HuH-7 (cell line): ENCODE measurements at regions not wholly inside any gene's neighbourhood (a gene's known extent, or its start where the extent isn't known, plus 50 kb on each side); places are given as distances from the start of the nearest gene placed in this dataset.
"Not testable (repeated sequence)": the region's sequence is repeated elsewhere in the genome, so short reads cannot be mapped to it uniquely, and the experiment has no call there.

ENCODE experiments used
- DNase-seq: peaks from one replicate; pipeline ENCODE4 v3.0.0; 2011; ENCODE audit warnings: low spot score

DNA sequence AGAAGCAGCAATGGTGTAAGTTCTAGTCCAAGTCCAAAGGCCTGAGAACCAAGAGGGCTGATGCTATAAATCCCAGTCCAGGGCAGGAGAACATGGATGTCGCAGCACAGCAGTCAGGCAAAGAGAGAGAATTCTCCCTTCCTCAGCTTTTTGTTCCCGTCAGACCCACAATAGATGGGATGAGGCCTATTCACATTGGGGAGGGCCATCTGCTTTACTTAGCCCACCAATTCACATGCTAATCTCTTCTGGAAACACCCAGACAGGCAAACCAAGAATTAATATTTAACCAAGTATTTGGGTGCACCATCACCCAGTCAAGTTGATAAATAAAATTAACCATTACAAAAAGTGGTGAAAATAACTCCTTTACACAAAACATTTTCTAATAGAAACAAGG is 511.7 kb upstream of the UBE2E2 start:
- no peak for DNase-seq

GRCh38 chr3:22691856-22692628 is 511.1 kb upstream of the UBE2E2 start:
- no peak for DNase-seq

- no peak for DNase-seq
These were observed 502.3 kb upstream of the UBE2E2 start for GRCh38 chr3:22700876-22701275.

GRCh38 chr3:22704166-22704565 is 499.0 kb upstream of the UBE2E2 start:
- DNase-seq = no peak

DNA sequence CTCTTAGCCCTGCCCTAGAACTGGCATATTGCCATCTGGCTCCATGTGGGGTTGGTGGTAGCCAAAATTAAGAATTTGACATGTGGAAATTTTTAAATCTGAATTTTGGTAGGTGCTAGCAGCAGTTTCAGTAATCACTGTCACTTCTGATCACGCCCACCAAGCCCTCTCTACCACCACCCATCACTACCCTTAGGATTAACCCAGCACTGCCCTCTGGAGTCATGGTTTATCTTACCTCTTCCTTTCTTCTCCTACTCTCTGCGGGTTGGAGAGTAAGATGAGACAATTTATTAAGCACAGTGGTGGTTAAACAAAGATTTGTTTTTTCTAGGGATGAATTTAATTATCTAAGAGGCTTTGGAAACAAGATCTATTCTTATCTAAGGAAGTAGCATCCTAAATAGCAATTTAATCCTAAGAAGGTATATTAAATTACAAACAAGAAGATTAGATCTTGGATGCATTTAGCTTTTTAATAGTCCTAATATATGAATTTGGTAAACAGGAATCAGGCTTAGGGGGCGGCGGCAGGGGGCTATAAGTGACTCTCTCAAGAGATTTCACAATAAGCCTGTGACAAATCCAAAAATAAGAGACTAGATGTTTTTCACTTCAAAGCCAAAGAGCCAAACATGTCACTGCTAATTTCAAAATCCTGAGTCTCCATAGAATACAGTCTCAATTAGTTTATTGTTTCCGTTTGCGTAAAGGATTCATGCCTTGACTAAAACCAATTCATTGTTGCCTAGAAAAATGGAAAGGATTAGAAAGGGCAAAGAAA is 498.4 kb upstream of the UBE2E2 start:
- DNase-seq = no peak

DNA sequence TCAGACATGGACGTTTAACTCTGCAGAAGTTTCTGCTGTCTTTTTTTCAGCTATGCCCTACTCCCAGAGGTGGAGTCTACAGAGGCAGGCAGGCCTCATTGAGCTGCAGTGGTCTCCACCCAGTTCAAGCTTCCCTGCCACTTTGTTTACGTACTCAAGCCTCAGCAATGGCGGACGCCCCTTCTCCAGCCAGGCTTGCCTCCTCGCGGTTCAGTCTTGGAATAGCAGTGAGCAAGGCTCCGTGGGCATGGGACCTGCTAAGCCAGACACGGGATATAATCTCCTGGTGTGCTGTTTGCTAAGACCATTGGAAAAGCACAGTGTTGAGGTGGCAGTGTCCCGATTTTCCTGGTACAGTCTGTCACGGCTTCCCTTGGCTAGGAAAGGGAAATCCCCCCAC is 496.2 kb upstream of the UBE2E2 start:
- not testable (repeated sequence) for DNase-seq

DNA sequence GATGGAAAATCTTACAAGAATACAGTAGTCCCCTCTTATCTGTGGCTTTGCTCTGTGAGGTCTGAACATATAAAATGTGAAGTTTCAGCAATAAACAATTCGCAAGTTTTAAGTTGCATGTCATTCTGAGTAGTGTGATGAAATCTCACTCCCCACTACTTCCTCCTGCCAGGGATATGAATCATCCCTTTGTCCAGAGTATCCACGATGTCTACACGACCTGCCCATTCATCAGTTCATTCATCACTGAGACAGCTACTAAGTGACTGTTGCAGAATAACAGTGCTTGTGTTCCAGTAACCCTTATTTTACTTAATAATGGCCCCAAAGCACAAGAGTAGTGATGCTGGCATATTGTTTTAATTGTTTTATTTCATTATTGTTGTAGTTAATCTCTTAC is 489.2 kb upstream of the UBE2E2 start:
- DNase-seq = no peak

GRCh38 chr3:22714749-22715148 is 488.4 kb upstream of the UBE2E2 start:
- DNase-seq = no peak

GRCh38 chr3:22720596-22720995 is 482.5 kb upstream of the UBE2E2 start:
- no peak for DNase-seq

DNA sequence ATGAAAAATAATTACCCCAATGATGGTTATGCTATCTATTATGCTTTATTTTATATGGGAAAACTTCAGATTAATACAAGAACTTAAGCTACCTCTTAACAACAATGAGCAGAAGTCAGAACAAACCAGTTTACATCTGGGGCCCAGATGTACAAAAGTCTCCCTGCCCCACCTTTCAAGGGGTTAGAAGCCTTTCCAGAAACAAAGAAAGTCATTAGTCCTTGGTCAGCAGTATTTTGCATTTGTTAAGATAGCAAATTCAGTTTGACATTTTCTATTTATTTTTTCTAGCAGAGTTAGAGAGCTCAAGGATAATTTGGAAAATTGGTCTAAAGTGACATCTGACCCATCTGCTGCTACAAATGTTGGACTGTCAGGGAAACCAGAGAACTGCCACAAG is 478.7 kb upstream of the UBE2E2 start:
- DNase-seq = no peak

DNA sequence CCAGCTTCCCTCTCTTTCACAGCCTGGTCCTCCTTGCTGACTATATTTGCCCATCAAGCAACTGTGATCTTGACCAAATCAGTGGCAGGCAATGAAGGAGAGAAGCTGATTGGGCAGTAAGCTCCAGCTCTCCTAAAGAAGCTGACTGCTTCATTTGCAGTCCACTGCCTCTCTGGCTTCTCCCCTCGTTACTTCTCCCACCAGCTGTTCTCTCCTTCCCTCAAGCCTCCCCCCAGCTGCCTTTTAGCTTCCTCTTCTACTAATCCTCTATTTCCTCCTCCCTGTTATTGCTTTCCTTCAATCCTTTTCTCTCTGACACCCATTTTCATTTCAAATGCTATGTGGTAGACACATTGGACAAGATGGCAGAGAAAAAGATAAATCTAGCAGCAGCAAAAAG is 474.7 kb upstream of the UBE2E2 start:
- DNase-seq = no peak

DNA sequence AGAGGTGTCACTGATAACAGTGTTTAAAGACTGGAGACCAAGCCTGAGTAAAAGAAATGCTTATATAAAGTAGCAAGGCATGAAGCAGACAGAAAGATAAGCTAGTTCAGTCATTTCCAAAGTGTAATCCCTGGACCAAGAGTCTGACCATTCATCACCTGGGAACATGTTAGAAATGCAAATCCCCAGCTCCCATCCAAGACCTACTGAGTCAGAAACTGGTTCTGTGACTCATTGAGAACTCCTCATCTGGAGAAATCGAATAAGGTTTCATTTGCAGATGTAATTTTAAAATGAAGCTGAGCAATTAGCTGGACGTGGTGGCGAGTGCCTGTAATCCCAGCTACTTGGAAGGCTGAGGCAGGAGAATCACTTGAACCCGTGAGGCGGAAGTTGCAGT is 473.9 kb upstream of the UBE2E2 start:
- no peak for DNase-seq

DNA sequence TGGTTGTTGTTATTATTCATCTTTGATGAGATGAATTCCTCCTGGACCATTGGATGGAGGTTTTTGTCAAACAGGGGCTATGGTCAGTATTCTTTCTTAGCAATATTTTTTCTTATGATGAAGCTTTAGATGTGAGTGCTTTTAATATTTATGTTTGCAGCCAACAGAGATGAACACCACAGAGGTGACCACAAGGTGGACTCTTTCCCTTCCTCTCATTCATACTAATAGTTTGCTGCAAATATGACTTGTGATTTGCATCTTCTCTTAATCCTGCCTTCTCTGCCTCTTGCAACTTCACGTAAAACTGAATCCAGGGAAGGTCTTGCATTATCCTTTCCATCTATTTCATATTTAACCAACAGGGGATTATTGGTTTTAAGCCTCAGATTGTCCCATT is 473.1 kb upstream of the UBE2E2 start:
- DNase-seq = peak; percentile 18

GRCh38 chr3:22730701-22731100 is 472.4 kb upstream of the UBE2E2 start:
- no peak for DNase-seq

DNA sequence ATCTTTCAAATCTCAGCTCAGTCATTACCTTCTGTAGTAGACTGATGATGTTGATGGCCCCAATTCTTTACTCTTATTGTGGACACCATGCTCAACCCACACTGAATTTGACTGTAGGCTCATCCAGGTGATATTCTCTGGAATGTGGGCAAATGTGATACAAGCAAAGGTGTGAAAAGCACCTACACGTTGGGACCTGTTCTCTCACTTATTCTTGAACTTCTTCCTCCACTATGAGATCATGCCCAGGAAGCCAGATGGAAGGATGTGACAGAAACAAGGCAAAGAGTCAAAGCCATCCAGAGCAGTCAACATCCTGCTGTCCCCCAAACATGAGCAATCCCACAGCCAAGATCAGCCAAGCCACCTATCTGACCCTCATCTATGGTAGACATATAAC is 471.2 kb upstream of the UBE2E2 start:
- DNase-seq = no peak

DNA sequence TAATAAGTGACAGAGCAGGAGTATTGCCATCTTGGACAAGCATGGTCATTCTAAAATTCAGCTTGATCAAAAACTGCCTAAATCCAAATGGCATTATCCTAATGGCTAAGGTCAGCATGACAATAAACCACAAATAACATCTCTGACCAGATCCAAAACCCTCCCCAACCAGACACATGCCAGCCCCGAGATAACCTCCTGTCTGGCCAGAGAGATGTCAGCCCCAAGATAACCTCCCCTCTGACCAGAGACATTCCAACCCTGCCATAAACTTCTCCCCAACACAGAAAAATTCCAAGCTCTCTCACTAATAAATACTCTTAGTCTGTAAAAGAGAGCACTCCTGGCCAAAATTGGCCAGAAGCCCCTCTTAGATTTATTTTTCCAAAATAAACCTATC is 470.5 kb upstream of the UBE2E2 start:
- DNase-seq = no peak

DNA sequence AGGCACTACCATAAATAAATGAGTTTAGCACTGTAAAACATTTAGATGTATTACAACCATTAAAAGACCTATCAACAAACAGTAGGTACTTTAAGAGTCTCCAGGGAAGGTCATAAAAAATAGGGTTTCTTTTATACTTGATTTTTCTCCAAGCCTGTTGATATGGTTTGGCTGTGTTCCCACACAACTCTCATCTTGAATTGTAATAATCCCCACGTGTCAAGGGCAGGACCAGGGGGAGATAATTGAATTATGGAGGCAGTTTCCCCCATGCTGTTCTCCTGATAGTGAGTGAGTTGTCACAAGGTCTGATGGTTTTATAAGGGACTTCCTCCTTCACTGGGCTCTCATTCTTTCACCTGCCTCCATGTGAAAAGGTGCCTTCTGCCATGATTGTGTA is 468.9 kb upstream of the UBE2E2 start:
- DNase-seq = no peak

DNA sequence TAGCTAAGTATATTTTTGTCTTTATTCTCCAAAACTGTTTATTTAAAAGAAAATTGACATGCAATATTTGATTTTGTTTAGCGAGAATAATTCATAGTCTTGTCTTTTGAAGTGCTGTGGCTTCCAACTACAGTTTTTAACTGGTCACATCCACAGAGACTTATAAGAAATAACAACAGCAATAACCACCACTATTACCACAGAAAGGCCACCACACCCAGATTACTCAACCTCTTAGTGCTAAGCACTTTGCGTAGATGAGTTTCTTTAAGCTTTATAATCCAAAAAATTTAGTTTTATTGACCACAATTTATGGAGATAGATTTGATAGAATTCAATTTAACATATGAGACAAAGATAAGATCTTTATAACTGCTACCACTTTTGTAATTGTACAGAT is 468.4 kb upstream of the UBE2E2 start:
- no peak for DNase-seq

- DNase-seq = no peak
These were observed 467.8 kb upstream of the UBE2E2 start for GRCh38 chr3:22735373-22735772.

DNA sequence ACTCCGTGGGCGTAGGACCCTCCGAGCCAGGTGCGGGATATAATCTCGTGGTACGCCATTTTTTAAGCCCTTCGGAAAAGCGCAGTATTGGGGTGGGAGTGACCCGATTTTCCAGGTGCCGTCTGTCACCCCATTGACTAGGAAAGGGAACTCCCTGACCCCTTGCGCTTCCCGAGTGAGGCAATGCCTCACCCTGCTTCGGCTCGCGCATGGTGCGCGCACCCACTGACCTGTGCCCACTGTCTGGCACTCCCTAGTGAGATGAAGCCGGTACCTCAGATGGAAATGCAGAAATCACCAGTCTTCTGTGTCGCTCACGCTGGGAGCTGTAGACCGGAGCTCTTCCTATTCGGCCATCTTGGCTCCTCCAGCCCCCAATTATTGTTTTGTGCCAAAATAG is 459.7 kb upstream of the UBE2E2 start:
- not testable (repeated sequence) for DNase-seq

DNA sequence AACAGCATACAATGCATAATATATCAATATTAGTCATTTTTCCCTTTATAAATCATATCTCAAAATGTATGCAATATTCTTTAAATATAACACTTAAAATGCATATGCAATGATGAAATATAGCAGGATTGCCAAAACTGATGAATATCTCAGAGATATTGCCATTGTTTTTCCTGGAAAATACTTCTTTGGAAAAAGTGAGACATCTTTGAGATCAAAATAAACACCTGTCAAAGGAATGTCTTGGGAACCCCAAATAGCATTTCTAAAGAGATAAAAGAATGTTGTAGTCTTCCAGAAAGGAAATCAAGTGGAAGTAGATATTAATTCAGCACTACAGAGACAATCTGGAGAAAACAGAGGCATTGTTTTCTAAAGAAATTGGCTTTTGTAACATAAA is 457.8 kb upstream of the UBE2E2 start:
- DNase-seq = no peak

DNA sequence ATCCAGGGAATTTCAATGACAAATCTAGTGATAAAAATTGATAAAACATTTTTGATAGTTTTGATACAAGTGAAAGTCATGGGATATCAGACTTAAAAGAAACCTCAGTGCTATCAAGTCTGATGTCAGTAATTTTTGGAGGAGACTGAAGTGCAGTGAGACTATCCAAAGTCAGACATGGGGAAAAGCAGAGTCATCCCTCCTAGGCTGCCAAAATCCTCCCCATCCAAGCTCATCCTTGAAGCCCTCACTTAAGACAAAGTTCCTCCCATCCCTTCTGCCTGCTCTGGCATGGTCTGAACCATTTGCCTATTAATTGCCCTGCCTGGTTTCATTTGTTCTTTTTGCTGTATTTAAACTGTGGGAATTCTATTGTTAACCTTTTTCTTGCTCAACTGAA is 456.9 kb upstream of the UBE2E2 start:
- no peak for DNase-seq

- no peak for DNase-seq
These were observed 454.6 kb upstream of the UBE2E2 start for GRCh38 chr3:22748453-22749045.
